Thymus (tissue), 11 donors: ENCODE measurements at regions not wholly inside any gene's neighbourhood (a gene's known extent, or its start where the extent isn't known, plus 50 kb on each side); places are given as distances from the start of the nearest gene placed in this dataset.
"Not testable (repeated sequence)": the region's sequence is repeated elsewhere in the genome, so short reads cannot be mapped to it uniquely, and the experiment has no call there.

Experiments
- DNase-seq, 9 donors: peaks; one replicate each; pipeline ENCODE4 v3.0.0-alpha.2; 2013; ENCODE audit warnings: low spot score in 9 of 9, low read depth in 6 of 9, missing footprints in 1 of 9
- H3K27ac ChIP-seq, 2 donors: one replicate each; pipeline ENCODE4 v1.5.1; 2013; ENCODE audit warnings: control low read depth in 1 of 2, low read depth in 1 of 2, low read length in 1 of 2, mild to moderate bottlenecking in 1 of 2, moderate library complexity in 1 of 2
- H3K27me3 ChIP-seq, 2 donors: one replicate each; pipeline ENCODE4 v1.5.1; 2013; ENCODE audit warnings: low read length in 1 of 2; ENCODE audit not compliant: control insufficient read depth in 2 of 2, insufficient read depth in 1 of 2
- H3K36me3 ChIP-seq, 2 donors: one replicate each; pipeline ENCODE4 v1.5.1; 2013; ENCODE audit warnings: low read length in 1 of 2, mild to moderate bottlenecking in 1 of 2, moderate library complexity in 1 of 2; ENCODE audit not compliant: control insufficient read depth in 2 of 2, insufficient read depth in 2 of 2
- H3K4me1 ChIP-seq, 2 donors: one replicate each; pipeline ENCODE4 v1.5.1; 2013; ENCODE audit warnings: low read length in 2 of 2; ENCODE audit not compliant: control insufficient read depth in 2 of 2, insufficient read depth in 2 of 2
- H3K4me3 ChIP-seq, 2 donors: one replicate each; pipeline ENCODE4 v1.5.1; 2013; ENCODE audit warnings: low read length in 2 of 2, control low read depth in 1 of 2, mild to moderate bottlenecking in 1 of 2
- H3K9me3 ChIP-seq, 2 donors: one replicate each; pipeline ENCODE4 v1.5.1; 2013; ENCODE audit warnings: low read length in 1 of 2, mild to moderate bottlenecking in 1 of 2; ENCODE audit not compliant: control insufficient read depth in 2 of 2, insufficient read depth in 1 of 2
- WGBS: extraction: QIAGEN DNeasy Blood & Tissue Kit; methylation state at CpG from one replicate; pipeline ENCODE4 v1.1.7; 2013; 5-methylcytosine and 5-hydroxymethylcytosine counted together
- donor health status: healthy.

DNA sequence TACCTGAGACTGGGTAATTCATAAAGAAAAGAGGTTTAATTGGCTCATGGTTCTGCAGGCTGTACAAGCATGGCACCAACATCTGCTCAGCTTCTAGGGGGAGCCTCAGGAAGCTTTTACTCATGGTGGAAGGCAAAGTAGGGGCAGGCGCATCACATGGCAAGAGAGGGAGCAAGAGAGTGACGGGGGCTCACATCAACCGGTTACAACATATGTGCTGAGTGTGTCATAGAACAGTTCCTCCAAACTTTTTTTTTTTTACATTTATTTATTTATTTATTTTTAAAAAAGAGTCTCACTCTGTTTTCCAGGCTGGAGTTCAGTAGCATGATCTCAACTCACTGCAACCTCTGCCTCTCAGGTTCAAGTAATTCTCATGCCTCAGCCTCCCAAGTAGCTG, 143.8 kb downstream of the SMIM20 start:
- H3K27me3 ChIP-seq, H3K36me3 ChIP-seq, H3K27ac ChIP-seq, DNase-seq, H3K4me3 ChIP-seq, H3K9me3 ChIP-seq, H3K4me1 ChIP-seq: not testable (repeated sequence)
- WGBS: 98% methylated on average over 3 of the region's 3 CpGs

GRCh38 chr4:26058537-26058936, 144.5 kb downstream of the SMIM20 start:
- Histone ChIP-seq H3K27ac (no peak overlapping the region), H3K4me1 (no peaks in the 10 kb centered on the region), H3K27me3 (no peaks in the 10 kb centered on the region), H3K4me3 (no peak overlapping the region), H3K36me3 (no peaks in the 10 kb centered on the region), H3K9me3 (no peaks in the 10 kb centered on the region)
- DNase-seq: peak in 1 of 9 donors; percentile 11
- 33% methylated on average over 7 of the region's 7 CpGs for WGBS

- Histone ChIP-seq H3K4me3 (no peak overlapping the region), H3K27me3 (no peaks in the 10 kb centered on the region), H3K27ac (no peak overlapping the region), H3K4me1 (no peaks in the 10 kb centered on the region), H3K36me3 (no peaks in the 10 kb centered on the region), H3K9me3 (no peaks in the 10 kb centered on the region)
- no peak for DNase-seq
- 92% methylated on average over 5 of the region's 5 CpGs for WGBS
Measured at GRCh38 chr4:26059391-26060154, 145.6 kb downstream of the SMIM20 start.

- Histone ChIP-seq H3K36me3 (no peaks in the 10 kb centered on the region), H3K4me3 (no peak overlapping the region), H3K27ac (no peak overlapping the region), H3K9me3 (no peaks in the 10 kb centered on the region), H3K4me1 (no peaks in the 10 kb centered on the region), H3K27me3 (no peaks in the 10 kb centered on the region)
- 93% methylated on average over 3 of the region's 3 CpGs for WGBS
- DNase-seq: no peak
Measured at GRCh38 chr4:26060286-26060685, 146.3 kb downstream of the SMIM20 start.

DNA sequence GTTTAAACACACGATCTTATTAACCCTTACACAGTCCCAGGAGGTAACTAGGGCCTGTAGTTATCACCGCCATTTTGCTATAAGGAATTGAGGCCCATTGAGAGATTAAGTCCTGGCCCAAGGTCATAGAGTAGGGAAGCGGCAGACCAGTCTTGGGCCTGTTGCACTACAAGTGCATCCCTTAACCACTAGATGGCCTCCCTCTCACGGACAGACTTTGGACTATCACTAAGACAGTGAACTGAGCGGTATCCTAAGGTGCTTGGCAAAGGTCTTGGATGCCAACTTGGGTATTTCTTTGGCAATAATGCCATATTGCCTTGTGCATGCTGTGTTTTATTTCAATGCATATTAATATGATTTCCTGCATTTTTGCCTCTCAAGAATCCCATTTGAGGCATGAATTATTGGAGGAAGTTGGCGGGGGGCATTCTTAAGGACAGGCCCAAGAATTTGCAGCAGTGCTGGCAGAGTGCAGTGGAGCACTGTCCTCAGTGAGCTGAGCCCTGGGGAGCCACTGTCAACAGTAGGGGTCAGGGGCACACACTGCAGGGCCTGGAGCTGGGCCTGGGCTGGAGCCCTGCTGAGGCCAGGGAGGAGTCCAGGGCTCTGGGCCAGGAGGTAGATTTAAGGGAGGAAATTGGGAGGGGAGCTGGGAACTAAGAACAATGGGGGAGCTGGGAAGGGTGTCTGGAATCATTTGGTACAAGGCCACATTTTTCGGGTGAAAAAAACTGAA, 147.4 kb downstream of the SMIM20 start:
- no peaks in the 10 kb centered on the region for H3K36me3 ChIP-seq
- WGBS: 82% methylated on average over 7 of the region's 7 CpGs
- H3K4me1 ChIP-seq: no peaks in the 10 kb centered on the region
- H3K27ac ChIP-seq: no peak overlapping the region
- DNase-seq: peak in 1 of 9 donors; percentile 18
- no peaks in the 10 kb centered on the region for H3K27me3 ChIP-seq
- no peak overlapping the region for H3K4me3 ChIP-seq
- no peaks in the 10 kb centered on the region for H3K9me3 ChIP-seq

DNA sequence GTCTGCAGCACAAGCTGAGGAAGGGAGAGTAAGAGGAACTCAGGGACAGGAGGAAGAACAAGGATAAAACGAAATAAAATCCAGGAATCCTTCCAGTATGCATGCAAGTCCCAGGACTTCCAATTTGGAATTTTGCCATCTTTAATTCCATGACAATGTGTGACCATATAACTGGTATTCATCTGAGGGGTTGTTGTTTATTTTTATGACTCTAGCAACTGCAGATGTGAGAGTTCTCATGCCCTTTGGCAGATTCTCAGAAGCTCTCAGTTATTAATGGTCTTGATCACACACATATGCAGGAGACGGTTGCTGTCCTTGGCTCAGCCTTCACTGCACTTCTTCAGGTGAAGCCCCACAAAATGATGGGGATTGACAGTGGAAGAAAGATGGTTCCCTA, 148.2 kb downstream of the SMIM20 start:
- no peaks in the 10 kb centered on the region for H3K36me3 ChIP-seq
- WGBS: 87% methylated on average over 2 of the region's 2 CpGs
- DNase-seq: no peak
- no peaks in the 10 kb centered on the region for H3K9me3 ChIP-seq
- no peaks in the 10 kb centered on the region for H3K27me3 ChIP-seq
- no peak overlapping the region for H3K4me3 ChIP-seq
- no peak overlapping the region for H3K27ac ChIP-seq
- no peaks in the 10 kb centered on the region for H3K4me1 ChIP-seq

DNA sequence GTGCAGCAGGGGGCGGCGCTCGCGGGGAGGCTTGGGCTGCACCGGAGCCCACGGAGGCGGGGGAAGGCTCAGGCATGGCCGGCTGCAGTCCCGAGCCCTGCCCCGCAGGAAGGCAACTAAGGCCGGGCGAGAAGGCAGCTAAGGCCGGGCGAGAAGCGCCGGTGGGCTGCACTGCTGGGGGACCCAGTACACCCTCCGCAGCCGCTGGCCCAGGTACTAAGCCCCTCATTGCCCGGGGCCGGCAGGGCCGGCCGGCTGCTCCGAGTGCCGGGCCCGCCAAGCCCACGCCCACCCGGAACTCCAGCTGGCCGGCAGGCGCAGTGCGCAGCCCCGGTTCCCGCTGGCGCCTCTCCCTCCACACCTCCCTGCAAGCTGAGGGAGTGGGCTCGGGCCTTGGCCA, 150.0 kb downstream of the SMIM20 start:
- DNase-seq: not testable (repeated sequence)
- WGBS: 91% methylated on average over 34 of the region's 34 CpGs

GRCh38 chr4:26065833-26066232, 151.8 kb downstream of the SMIM20 start:
- no peak overlapping the region for H3K27ac ChIP-seq
- H3K36me3 ChIP-seq: no peaks in the 10 kb centered on the region
- DNase-seq: no peak
- no peaks in the 10 kb centered on the region for H3K9me3 ChIP-seq
- H3K4me1 ChIP-seq: no peaks in the 10 kb centered on the region
- no peaks in the 10 kb centered on the region for H3K27me3 ChIP-seq
- no peak overlapping the region for H3K4me3 ChIP-seq
- 96% methylated on average over 7 of the region's 7 CpGs for WGBS

More for the DNA sequence above, 150.0 kb downstream of the SMIM20 start:
- not testable (repeated sequence) for H3K27me3 ChIP-seq, H3K9me3 ChIP-seq, H3K4me1 ChIP-seq, H3K36me3 ChIP-seq, H3K27ac ChIP-seq, H3K4me3 ChIP-seq

DNA sequence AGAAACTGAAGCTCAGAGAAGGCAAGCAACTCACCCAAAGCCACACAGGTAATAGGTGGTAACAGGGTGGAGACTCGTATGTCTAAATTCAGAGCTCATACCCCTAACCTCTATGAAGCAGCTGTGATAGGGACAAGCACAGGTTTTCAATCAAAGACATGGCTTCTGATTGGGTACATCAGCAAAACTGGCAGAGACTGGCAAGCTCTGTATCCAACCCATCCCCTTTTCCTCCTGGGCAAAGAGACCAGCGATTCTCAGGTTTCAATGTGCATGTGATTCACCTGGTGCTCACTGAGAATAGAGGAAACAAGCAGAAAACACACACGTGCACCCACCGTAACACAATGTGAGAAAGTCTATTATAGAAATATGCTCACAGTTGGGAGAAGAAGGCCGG, 153.0 kb downstream of the SMIM20 start:
- H3K36me3 ChIP-seq: no peaks in the 10 kb centered on the region
- WGBS: 94% methylated on average over 5 of the region's 5 CpGs
- no peak overlapping the region for H3K4me3 ChIP-seq
- H3K27ac ChIP-seq: no peak overlapping the region
- no peaks in the 10 kb centered on the region for H3K27me3 ChIP-seq
- no peak for DNase-seq
- no peaks in the 10 kb centered on the region for H3K9me3 ChIP-seq
- H3K4me1 ChIP-seq: no peaks in the 10 kb centered on the region
